ENCODE measurements at regions not wholly inside any gene's neighbourhood (a gene's known extent, or its start where the extent isn't known, plus 50 kb on each side); places are given as distances from the start of the nearest gene placed in this dataset.
"Not testable (repeated sequence)": the region's sequence is repeated elsewhere in the genome, so short reads cannot be mapped to it uniquely, and the experiment has no call there.

DNA sequence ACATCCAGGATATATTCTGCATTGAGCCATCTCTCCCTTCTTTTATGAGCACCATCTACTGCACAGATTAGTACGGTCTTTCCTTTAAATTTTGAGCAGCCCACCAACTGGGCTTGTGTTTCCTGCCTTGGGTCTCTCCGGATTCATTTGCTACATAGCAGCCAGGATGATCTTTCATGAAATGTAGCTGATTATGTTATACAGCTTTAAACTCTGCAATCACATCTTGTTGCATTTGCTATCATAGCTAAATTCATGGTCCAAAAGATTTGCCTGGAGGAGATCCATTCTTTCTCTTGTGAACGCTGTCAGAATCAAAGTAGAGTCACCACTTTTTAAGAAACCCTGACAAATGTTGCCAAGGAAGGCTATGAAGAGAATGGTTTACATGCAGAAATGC lies 215.1 kb upstream of the LRRTM4 start:
- H3K4ac ChIP-seq (ENCODE audit: low read length), result no peak overlapping the region
- H3K36me3 ChIP-seq (replicated peaks in 1 of 2; ENCODE audit: control insufficient read depth in 2 of 2, insufficient read depth in 2 of 2, low read length in 2 of 2), result no peaks in the 10 kb centered on the region
- no peak overlapping the region for H3K4me2 ChIP-seq (ENCODE audit: insufficient read depth, low read length, poor library complexity, severe bottlenecking)
- H2BK15ac ChIP-seq (ENCODE audit: low read length), result no peak overlapping the region
- no peak overlapping the region for H3K23ac ChIP-seq (ENCODE audit: low read depth, low read length, poor library complexity)
- H3K27me3 ChIP-seq (ENCODE audit: control insufficient read depth in 3 of 3, insufficient read depth in 3 of 3, low read depth in 1 of 3, low read length in 3 of 3), result no peaks in the 10 kb centered on the region
- H2BK5ac ChIP-seq (ENCODE audit: low read length), result no peak overlapping the region
- H3K79me1 ChIP-seq (ENCODE audit: low read depth, low read length), result no peaks in the 10 kb centered on the region
- WGBS, 2 donors (ENCODE audit: extremely low coverage in 2 of 2, insufficient read length in 2 of 2, insufficient replicate concordance in 1 of 2), result no CpG with 5 or more reads among the region's 3 CpGs
- no peak overlapping the region for H2AK5ac ChIP-seq (ENCODE audit: low read depth, low read length)
- H3K9ac ChIP-seq (ENCODE audit: low read depth, low read length, poor library complexity), result no peak overlapping the region
- H3K9me3 ChIP-seq (replicated peaks in 1 of 2; ENCODE audit: control insufficient read depth in 2 of 2, insufficient read depth in 1 of 2, low read depth in 1 of 2, low read length in 2 of 2), result no peaks in the 10 kb centered on the region
- H3K18ac ChIP-seq (ENCODE audit: low read length), result no peak overlapping the region
- no peak overlapping the region for H2BK12ac ChIP-seq (ENCODE audit: low read length)
- H2AFZ ChIP-seq (ENCODE audit: low read length), result no peak overlapping the region
- H3K4me3 ChIP-seq (ENCODE audit: low read length in 2 of 2), result no peak overlapping the region
- no peak overlapping the region for H4K8ac ChIP-seq (ENCODE audit: low read depth, low read length)
- H3K27ac ChIP-seq (replicated peaks; ENCODE audit: low read length), result no peak overlapping the region
- H3K14ac ChIP-seq (ENCODE audit: low read length), result no peak overlapping the region
- H2BK120ac ChIP-seq (ENCODE audit: low read depth, low read length), result no peak overlapping the region
- no peak for DNase-seq (ENCODE audit: low spot score)
- H3K4me1 ChIP-seq (ENCODE audit: control insufficient read depth in 2 of 2, insufficient read depth in 1 of 2, low read depth in 1 of 2, low read length in 2 of 2), result no peaks in the 10 kb centered on the region
- no peak overlapping the region for H4K91ac ChIP-seq (ENCODE audit: low read depth, low read length, poor library complexity)

GRCh38 chr2:77746780-77747179 lies 224.6 kb upstream of the LRRTM4 start:
- Histone ChIP-seq H4K91ac (ENCODE audit: low read depth, low read length, poor library complexity) (no peak overlapping the region), H3K23ac (ENCODE audit: low read depth, low read length, poor library complexity) (no peak overlapping the region), H2AK5ac (ENCODE audit: low read depth, low read length) (no peak overlapping the region), H3K9ac (ENCODE audit: low read depth, low read length, poor library complexity) (no peak overlapping the region), H4K8ac (ENCODE audit: low read depth, low read length) (no peak overlapping the region), H3K36me3 (replicated peaks in 1 of 2; ENCODE audit: control insufficient read depth in 2 of 2, insufficient read depth in 2 of 2, low read length in 2 of 2) (no peaks in the 10 kb centered on the region), H3K4me2 (ENCODE audit: insufficient read depth, low read length, poor library complexity, severe bottlenecking) (no peak overlapping the region), H3K18ac (ENCODE audit: low read length) (no peak overlapping the region), H3K14ac (ENCODE audit: low read length) (no peak overlapping the region), H2BK15ac (ENCODE audit: low read length) (no peak overlapping the region), H3K4me1 (ENCODE audit: control insufficient read depth in 2 of 2, insufficient read depth in 1 of 2, low read depth in 1 of 2, low read length in 2 of 2) (no peaks in the 10 kb centered on the region), H3K79me1 (ENCODE audit: low read depth, low read length) (no peaks in the 10 kb centered on the region), H3K9me3 (replicated peaks in 1 of 2; ENCODE audit: control insufficient read depth in 2 of 2, insufficient read depth in 1 of 2, low read depth in 1 of 2, low read length in 2 of 2) (peaks cover 0 to 1% of the 10 kb centered on the region in 2 donors), H3K27me3 (ENCODE audit: control insufficient read depth in 3 of 3, insufficient read depth in 3 of 3, low read depth in 1 of 3, low read length in 3 of 3) (no peaks in the 10 kb centered on the region), H2BK12ac (ENCODE audit: low read length) (no peak overlapping the region), H2BK5ac (ENCODE audit: low read length) (no peak overlapping the region), H3K4ac (ENCODE audit: low read length) (no peak overlapping the region), H3K27ac (replicated peaks; ENCODE audit: low read length) (no peak overlapping the region), H2BK120ac (ENCODE audit: low read depth, low read length) (no peak overlapping the region), H3K4me3 (ENCODE audit: low read length in 2 of 2) (no peak overlapping the region), H2AFZ (ENCODE audit: low read length) (no peak overlapping the region)
- WGBS, 2 donors (ENCODE audit: extremely low coverage in 2 of 2, insufficient read length in 2 of 2, insufficient replicate concordance in 1 of 2), result no CpG with 5 or more reads among the region's 2 CpGs
- DNase-seq (ENCODE audit: low spot score), result no peak

GRCh38 chr2:77753710-77754345 lies 231.7 kb upstream of the LRRTM4 start:
- not testable (repeated sequence) for H3K36me3 ChIP-seq (replicated peaks in 1 of 2; ENCODE audit: control insufficient read depth in 2 of 2, insufficient read depth in 2 of 2, low read length in 2 of 2); H3K14ac ChIP-seq (ENCODE audit: low read length); H2BK120ac ChIP-seq (ENCODE audit: low read depth, low read length); H3K9me3 ChIP-seq (replicated peaks in 1 of 2; ENCODE audit: control insufficient read depth in 2 of 2, insufficient read depth in 1 of 2, low read depth in 1 of 2, low read length in 2 of 2); H3K27ac ChIP-seq (replicated peaks; ENCODE audit: low read length); H2BK12ac ChIP-seq (ENCODE audit: low read length); H2BK5ac ChIP-seq (ENCODE audit: low read length); H3K27me3 ChIP-seq (ENCODE audit: control insufficient read depth in 3 of 3, insufficient read depth in 3 of 3, low read depth in 1 of 3, low read length in 3 of 3); H2AFZ ChIP-seq (ENCODE audit: low read length); H3K79me1 ChIP-seq (ENCODE audit: low read depth, low read length); H3K18ac ChIP-seq (ENCODE audit: low read length); H4K8ac ChIP-seq (ENCODE audit: low read depth, low read length); H3K23ac ChIP-seq (ENCODE audit: low read depth, low read length, poor library complexity); H3K4ac ChIP-seq (ENCODE audit: low read length); H2BK15ac ChIP-seq (ENCODE audit: low read length); H4K91ac ChIP-seq (ENCODE audit: low read depth, low read length, poor library complexity); H3K4me1 ChIP-seq (ENCODE audit: control insufficient read depth in 2 of 2, insufficient read depth in 1 of 2, low read depth in 1 of 2, low read length in 2 of 2); H3K9ac ChIP-seq (ENCODE audit: low read depth, low read length, poor library complexity); H2AK5ac ChIP-seq (ENCODE audit: low read depth, low read length)
- peak; percentile 23 for DNase-seq (ENCODE audit: low spot score)
- peak overlapping the region in 1 of 2 donors; percentile 75 for H3K4me3 ChIP-seq (ENCODE audit: low read length in 2 of 2)
- H3K4me2 ChIP-seq (ENCODE audit: insufficient read depth, low read length, poor library complexity, severe bottlenecking), result peak overlapping the region; percentile 11
- no CpG with 5 or more reads among the region's 30 CpGs for WGBS, 2 donors (ENCODE audit: extremely low coverage in 2 of 2, insufficient read length in 2 of 2, insufficient replicate concordance in 1 of 2)

DNA sequence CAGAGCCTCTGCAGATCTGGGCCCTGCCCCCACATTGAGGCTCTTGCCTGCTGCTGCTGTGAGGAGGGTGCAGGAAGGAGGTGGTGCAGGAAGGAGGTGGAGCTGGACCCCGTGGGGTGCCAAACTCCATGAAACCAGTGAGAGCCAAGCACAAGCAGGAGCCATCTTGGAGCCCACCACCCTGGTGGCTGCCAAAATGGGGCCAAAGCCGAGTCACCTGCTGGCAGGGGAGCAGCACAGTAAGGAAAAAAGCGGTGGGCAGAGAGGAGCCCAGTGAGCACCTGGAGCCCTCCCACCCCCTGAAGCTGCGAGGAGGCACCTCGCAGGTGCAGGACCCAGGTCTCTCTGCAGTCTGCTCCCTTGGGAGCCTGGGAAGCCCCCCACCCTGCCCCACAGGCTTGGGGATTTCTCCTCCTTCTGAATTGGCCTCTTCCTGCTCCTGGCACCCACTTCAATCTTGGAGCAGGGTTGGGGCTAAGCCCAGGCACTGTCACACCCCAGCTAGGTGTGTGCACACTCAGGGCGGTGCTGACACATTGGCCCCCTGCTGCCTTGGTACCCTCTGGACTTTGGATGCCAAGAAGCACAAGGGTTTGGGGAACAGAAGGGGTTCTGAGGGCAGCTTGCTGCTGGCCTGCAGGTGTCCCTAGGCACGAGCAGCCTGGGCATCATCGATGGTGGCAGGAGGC lies 245.4 kb upstream of the LRRTM4 start:
- H2BK5ac ChIP-seq (ENCODE audit: low read length), result no peak overlapping the region
- peak overlapping the region; percentile 49 for H2BK15ac ChIP-seq (ENCODE audit: low read length)
- no peak for DNase-seq (ENCODE audit: low spot score)
- no peak overlapping the region for H4K91ac ChIP-seq (ENCODE audit: low read depth, low read length, poor library complexity)
- peak overlapping the region; percentile 61 for H2BK120ac ChIP-seq (ENCODE audit: low read depth, low read length)
- no CpG with 5 or more reads among the region's 8 CpGs for WGBS, 2 donors (ENCODE audit: extremely low coverage in 2 of 2, insufficient read length in 2 of 2, insufficient replicate concordance in 1 of 2)
- H3K4me2 ChIP-seq (ENCODE audit: insufficient read depth, low read length, poor library complexity, severe bottlenecking), result peak overlapping the region; percentile 2
- H3K4ac ChIP-seq (ENCODE audit: low read length), result no peak overlapping the region
- no peaks in the 10 kb centered on the region for H3K36me3 ChIP-seq (replicated peaks in 1 of 2; ENCODE audit: control insufficient read depth in 2 of 2, insufficient read depth in 2 of 2, low read length in 2 of 2)
- H4K8ac ChIP-seq (ENCODE audit: low read depth, low read length), result peak overlapping the region; percentile 65
- no peak overlapping the region for H3K27ac ChIP-seq (replicated peaks; ENCODE audit: low read length)
- H3K4me1 ChIP-seq (ENCODE audit: control insufficient read depth in 2 of 2, insufficient read depth in 1 of 2, low read depth in 1 of 2, low read length in 2 of 2), result no peaks in the 10 kb centered on the region
- H3K9ac ChIP-seq (ENCODE audit: low read depth, low read length, poor library complexity), result no peak overlapping the region
- peak overlapping the region; percentile 83 for H3K18ac ChIP-seq (ENCODE audit: low read length)
- H3K9me3 ChIP-seq (replicated peaks in 1 of 2; ENCODE audit: control insufficient read depth in 2 of 2, insufficient read depth in 1 of 2, low read depth in 1 of 2, low read length in 2 of 2), result no peaks in the 10 kb centered on the region
- H3K14ac ChIP-seq (ENCODE audit: low read length), result peak overlapping the region; percentile 82
- peak overlapping the region; percentile 10 for H2BK12ac ChIP-seq (ENCODE audit: low read length)
- H3K79me1 ChIP-seq (ENCODE audit: low read depth, low read length), result no peaks in the 10 kb centered on the region
- H2AK5ac ChIP-seq (ENCODE audit: low read depth, low read length), result peak overlapping the region; percentile 81
- no peaks in the 10 kb centered on the region for H3K27me3 ChIP-seq (ENCODE audit: control insufficient read depth in 3 of 3, insufficient read depth in 3 of 3, low read depth in 1 of 3, low read length in 3 of 3)
- no peak overlapping the region for H3K4me3 ChIP-seq (ENCODE audit: low read length in 2 of 2)
- peak overlapping the region; percentile 49 for H2AFZ ChIP-seq (ENCODE audit: low read length)
- peak overlapping the region; percentile 89 for H3K23ac ChIP-seq (ENCODE audit: low read depth, low read length, poor library complexity)
